ENCODE measurements at regions not wholly inside any gene's neighbourhood (a gene's known extent, or its start where the extent isn't known, plus 50 kb on each side); places are given as distances from the start of the nearest gene placed in this dataset.

DNA sequence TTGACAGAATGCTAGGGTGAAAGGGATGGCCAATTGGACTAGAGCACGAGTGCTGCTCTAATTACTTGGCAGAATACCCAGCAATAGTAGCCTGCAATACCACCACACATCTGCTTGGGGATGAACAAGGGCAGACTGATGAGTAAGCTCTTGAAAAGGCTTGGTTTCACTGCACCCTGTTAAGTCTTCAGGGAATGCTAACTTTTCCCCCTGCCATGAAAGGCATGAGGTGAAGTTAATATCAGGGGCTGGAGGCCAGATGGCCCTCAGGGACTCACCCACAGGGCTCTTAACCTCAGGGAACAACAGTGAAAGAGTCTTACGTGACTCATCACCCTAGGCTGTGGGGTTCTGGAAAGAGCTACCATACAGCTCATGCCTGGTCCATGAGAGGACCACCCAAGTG is 51.7 kb upstream of the MYL1 start:
- TF ChIP-seq EZH2 (IDR thresholded peaks at IDR 0.05; ENCODE audit: insufficient read depth, poor library complexity, severe bottlenecking) = no peak
- no peak for TF ChIP-seq EZH2phosphoT487 (IDR thresholded peaks at IDR 0.05; ENCODE audit: insufficient read depth, low read depth)

All from GM23248 (cell line).